NCI-H128 (cell line): ENCODE measurements at regions not wholly inside any gene's neighbourhood (a gene's known extent, or its start where the extent isn't known, plus 50 kb on each side); places are given as distances from the start of the nearest gene placed in this dataset.
"Not testable (repeated sequence)": the region's sequence is repeated elsewhere in the genome, so short reads cannot be mapped to it uniquely, and the experiment has no call there.

ENCODE experiments used
- DNase-seq: peaks from one replicate; lab custom pipeline; 2025; ENCODE audit not compliant: unreplicated experiment; lab: John Stamatoyannopoulos, UW

- no peak for DNase-seq
These were observed 76.9 kb upstream of the EED start for GRCh38 chr11:86167499-86168164.

- not testable (repeated sequence) for DNase-seq
These were observed 78.3 kb upstream of the EED start for GRCh38 chr11:86166287-86166686.

GRCh38 chr11:86164106-86164505 is 80.4 kb upstream of the EED start:
- DNase-seq, result no peak

GRCh38 chr11:86163221-86163876 is 81.2 kb upstream of the EED start:
- not testable (repeated sequence) for DNase-seq

GRCh38 chr11:86162239-86162638 is 82.3 kb upstream of the EED start:
- no peak for DNase-seq

- no peak for DNase-seq
These were observed 82.7 kb upstream of the EED start for GRCh38 chr11:86161837-86162236.

GRCh38 chr11:86161336-86161735 is 83.2 kb upstream of the EED start:
- DNase-seq, result no peak

GRCh38 chr11:86160541-86161149 is 83.9 kb upstream of the EED start:
- no peak for DNase-seq

- no peak for DNase-seq
These were observed 85.0 kb upstream of the EED start for GRCh38 chr11:86159581-86159891.

- no peak for DNase-seq
These were observed 85.6 kb upstream of the EED start for GRCh38 chr11:86158704-86159580.

- DNase-seq, result no peak
These were observed 86.7 kb upstream of the EED start for GRCh38 chr11:86157797-86158378.

GRCh38 chr11:86156397-86156955 is 87.6 kb upstream of the PICALM start:
- DNase-seq, result no peak

- no peak for DNase-seq
These were observed 86.4 kb upstream of the PICALM start for GRCh38 chr11:86155200-86155844.

- DNase-seq, result no peak
These were observed 84.6 kb upstream of the PICALM start for GRCh38 chr11:86153439-86153838.

- DNase-seq, result no peak
These were observed 84.0 kb upstream of the PICALM start for GRCh38 chr11:86152901-86153300.

- DNase-seq, result no peak
These were observed 83.3 kb upstream of the PICALM start for GRCh38 chr11:86152006-86152862.

GRCh38 chr11:86151174-86152005 is 82.5 kb upstream of the PICALM start:
- no peak for DNase-seq

- DNase-seq, result no peak
These were observed 81.9 kb upstream of the PICALM start for GRCh38 chr11:86150847-86151173.

GRCh38 chr11:86149792-86150191 is 80.9 kb upstream of the PICALM start:
- DNase-seq, result no peak
